NCI-H1105 treated with DMSO at 0.1 percent for 48 hours (cell line): ENCODE measurements at regions not wholly inside any gene's neighbourhood (a gene's known extent, or its start where the extent isn't known, plus 50 kb on each side); places are given as distances from the start of the nearest gene placed in this dataset.

Experiments
- DNase-seq: peaks from one replicate; lab custom pipeline; 2025; lab: John Stamatoyannopoulos, UW

- DNase-seq: no peak
These were observed 241.0 kb downstream of the RHOU start for GRCh38 chr1:228976316-228976715.

DNA sequence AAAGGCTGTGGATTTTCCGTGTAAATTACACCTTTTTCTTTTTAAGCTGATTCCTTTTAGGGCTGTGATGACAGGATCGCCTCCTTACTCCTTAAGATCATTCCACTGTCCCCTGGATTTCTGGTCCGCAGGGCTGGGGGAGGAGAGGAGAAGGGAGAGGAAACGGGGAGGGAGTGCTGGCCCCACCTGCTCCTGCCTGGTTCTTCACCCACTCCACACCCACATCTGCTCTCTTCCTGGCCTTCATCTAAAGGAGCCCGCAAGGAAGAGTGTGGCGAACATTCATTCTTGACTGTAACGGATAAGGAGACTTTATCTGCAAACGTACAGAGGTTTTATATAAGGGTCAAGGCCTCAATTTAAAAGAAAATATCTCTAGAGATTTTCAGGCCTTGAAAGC, 242.0 kb downstream of the RHOU start:
- no peak for DNase-seq

DNA sequence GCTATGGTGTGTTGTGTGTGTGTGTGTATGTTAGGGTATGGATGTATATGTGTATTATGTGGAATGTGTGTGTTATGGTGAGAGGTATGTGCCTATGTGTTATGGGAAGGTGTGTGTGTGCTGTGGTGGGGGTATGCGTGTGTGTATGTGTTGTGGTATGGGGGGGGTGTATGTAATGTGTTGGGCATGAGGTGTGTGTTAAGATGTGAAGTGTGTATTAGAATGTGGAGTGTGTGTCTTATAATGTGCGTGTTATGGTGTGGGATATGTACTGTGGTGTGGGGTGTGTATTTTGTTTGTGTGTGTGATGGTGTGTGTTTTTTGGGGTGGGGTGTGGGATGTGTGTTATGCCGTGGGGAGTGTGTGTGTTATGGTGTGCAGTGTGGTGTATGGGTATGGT, 242.5 kb downstream of the RHOU start:
- DNase-seq: no peak

DNA sequence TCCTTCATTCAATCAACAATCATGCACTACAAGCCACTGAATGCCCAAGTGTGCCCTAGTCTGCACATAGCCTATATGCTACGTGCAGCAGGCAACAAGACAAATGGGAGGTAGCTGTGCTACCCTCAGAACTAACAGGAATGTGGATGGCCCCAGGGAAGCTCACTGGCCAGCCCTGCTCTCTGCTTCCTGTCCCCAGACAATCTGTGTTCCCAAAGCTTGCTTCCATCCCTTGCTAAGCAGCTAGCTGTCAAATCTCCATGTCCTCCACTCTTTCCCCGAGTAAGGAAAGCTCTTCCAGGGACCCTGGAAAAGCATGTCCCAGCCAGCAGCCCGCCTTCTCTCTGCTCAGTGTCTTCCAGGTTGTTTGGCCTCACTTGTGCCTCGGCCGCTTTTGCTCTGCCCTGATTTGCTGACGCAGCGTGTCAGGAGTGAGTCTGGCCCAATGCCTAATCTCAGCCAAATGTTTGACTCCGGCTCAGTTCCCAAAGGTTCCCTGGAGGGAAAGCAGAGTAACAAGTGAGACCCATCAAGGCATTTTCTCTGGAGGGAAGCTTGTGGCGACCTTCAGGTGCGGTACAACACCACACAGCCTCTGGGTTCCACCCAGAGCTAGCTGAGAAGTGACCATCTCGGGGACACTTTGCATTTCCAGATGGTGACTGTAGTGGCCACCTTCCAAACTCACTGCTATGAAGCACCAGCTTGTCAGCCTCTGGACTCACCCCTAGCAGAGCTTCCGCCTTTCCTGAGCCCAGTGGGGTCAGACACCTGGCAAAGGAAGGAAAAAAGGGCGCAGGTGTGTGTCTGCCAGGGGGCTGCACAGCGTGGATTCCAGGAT, 243.4 kb downstream of the RHOU start:
- no peak for DNase-seq

DNA sequence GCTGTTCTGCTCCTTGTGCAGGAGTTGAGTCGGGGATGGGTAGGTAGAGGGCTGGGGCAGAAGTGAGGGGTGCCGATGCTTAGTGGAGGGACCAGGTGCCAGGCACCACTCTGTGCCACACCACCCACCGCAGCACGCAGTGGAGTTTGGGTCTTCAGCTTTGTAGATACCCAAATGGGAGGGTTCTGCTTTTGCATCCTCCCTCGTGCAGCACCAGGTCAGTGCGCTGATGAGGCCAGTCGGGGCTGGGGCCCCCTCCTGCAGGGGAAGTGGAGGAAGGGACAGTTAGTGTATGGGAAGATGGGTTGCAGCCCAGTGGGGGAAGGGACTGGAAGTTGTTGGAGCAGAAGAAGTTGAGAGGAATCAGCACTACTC, 244.0 kb downstream of the RHOU start:
- no peak for DNase-seq

DNA sequence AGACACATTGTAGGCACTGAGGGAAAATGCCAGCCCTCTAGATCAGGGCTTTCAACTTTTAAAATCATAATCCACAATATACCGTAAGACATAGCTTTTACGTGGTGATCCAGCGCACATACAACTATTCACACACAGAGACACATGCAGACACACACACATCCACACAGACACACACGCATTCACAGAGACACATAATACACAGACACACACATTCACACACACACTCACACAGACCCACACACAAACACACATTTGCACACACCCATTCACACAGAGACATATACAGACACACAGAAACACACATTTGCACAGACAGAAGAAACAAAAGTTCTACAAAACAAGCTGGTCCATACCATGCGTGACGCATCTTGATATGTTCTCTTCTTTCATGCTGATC, 244.5 kb downstream of the RHOU start:
- no peak for DNase-seq

DNA sequence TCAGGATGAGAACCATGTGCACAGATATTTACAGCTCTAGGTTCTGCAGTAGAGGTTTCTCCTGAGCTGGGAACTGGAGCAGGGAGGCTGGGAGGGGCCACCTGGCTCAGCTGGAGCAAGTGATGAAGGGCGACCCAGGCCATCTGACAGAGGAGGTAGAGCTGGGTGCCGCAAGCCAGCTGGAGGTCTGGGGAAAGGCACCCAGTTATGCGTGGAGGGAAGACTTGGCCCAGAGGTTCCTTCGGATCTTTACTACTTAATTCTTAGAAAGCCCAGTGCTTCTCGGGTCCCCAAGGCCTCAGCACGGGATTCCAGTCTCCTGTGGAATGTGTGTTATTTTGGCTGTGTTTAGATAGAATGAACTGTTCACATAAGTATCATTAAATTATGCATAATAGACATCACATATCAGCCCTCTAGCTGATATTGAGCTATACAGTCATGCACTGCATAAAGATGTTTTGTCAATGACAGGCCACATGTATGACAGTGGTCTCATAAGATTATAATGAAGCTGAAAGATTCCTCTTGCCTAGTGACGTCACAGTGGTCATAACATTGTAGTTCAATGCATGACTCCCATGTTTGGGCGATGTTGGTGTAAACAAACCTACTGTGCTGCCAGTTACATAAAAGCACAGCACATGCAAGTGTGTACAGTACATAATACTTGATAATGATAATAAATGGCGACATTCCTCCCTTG, 245.1 kb downstream of the RHOU start:
- DNase-seq: no peak

- DNase-seq: no peak
These were observed 247.4 kb downstream of the RHOU start for GRCh38 chr1:228982637-228983036.

DNA sequence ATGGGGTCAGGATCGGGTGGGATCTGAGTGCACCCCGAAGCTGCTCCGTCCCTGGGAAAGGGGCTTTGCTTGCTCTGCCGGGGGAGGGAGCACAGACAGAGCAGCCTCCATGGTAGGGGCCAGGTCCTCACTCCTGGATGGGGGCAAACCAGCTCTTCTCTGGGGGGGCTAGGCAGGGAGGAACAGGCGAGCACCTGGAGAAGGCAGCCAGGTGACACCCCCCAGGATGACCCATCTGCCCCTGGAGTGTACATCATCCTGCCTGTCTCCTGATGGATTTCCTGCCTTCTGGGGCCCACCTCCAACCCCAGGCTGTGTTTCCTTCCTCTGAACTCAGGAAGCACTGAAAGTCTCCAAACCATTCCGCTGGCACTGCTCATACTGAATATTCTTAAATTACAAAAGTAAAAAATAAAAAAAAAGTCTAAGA, 248.0 kb downstream of the RHOU start:
- DNase-seq: no peak

- no peak for DNase-seq
These were observed 248.4 kb downstream of the RHOU start for GRCh38 chr1:228983661-228984060.

GRCh38 chr1:228984107-228984506, 248.8 kb downstream of the RHOU start:
- no peak for DNase-seq

- no peak for DNase-seq
These were observed 249.7 kb downstream of the RHOU start for GRCh38 chr1:228984646-228985631.

- DNase-seq: no peak
These were observed 250.4 kb downstream of the RHOU start for GRCh38 chr1:228985661-228986060.

- peak; percentile 54 for DNase-seq
These were observed 251.0 kb downstream of the RHOU start for GRCh38 chr1:228986093-228986904.

DNA sequence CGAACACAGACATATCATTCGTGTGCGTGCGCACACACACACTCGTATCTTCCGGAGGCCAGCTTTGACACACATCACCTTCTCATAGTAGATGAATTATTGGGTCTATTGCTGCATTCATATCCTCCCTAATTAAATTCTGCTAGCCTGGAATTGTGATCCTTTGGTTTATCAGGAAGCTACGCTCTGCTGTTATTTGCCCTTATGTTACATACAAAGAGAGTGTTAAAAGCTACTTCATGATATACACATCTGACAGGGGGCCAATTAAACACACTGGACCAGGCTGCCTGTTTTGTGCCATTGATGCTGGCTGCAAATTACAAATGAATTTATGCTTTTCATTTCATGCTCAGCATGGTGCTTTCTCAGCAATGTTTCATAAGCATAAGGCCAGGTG, 252.0 kb downstream of the RHOU start:
- no peak for DNase-seq

- DNase-seq: peak; percentile 45
These were observed 252.6 kb downstream of the RHOU start for GRCh38 chr1:228987736-228988506.

DNA sequence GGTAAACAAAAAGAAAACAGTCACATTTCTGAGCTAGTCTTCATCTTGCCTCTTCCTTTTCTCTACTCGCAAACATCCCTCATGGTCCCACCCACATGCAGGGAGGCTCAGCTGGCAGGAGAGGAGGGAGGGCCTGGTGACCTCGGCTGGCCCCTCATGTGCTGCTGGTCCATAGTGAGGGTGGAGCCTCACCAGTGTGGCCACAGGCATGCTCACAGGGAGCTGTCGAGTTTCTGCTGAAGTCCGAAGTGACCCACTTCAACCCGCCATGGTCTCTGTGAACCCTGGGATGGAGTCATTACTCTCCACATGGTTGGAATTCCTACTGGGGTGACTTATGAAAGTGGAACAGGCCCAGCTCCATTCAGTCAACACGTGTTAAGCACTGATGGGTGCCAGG, 253.4 kb downstream of the RHOU start:
- no peak for DNase-seq

- DNase-seq: no peak
These were observed 253.9 kb downstream of the RHOU start for GRCh38 chr1:228989176-228989575.

GRCh38 chr1:228989676-228989991, 254.4 kb downstream of the RHOU start:
- no peak for DNase-seq

- DNase-seq: peak; percentile 77
These were observed 254.9 kb downstream of the RHOU start for GRCh38 chr1:228989992-228990827.
